ENCODE measurements at regions not wholly inside any gene's neighbourhood (a gene's known extent, or its start where the extent isn't known, plus 50 kb on each side); places are given as distances from the start of the nearest gene placed in this dataset.

DNA sequence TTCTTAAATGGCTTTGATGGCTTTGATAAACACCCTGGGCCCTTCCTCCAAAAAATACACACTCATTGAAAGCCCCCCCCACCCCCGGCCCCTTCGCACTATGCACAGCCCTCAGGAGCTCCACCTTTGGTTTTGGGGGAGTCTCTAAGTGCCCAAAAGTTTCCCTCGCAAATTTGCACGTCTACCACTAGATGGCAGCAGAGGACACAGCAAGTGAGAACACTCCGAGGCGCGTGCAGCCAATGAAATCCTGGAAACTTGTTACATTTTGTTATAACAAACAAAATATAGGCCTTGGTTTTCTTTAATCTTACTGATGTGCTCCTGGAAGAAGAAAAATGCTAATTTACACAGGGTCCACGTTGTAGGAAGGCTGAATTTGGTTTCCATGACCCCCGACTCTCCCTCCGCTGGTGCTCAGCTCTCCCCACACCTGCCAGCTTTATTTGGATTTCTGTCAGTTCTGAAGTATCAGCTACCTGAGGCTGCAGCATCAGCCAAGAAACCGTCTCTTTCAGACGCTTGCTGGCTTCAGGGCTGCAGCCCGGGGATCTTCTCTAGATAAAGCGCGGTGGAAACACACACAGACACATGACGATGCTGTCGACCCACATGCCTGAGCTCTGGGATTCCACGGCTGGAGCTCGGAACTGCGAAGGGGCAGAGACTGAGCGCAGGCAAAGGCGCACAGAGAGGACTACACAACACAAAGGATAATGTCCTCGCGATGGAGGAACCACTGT lies 148.3 kb upstream of the RPS6KA2 start:
- Histone ChIP-seq H2AFZ (ENCODE audit: low read depth, low read length, severe bottlenecking) (no peak overlapping the region), H3K27me3 (ENCODE audit: low read length) (no peaks in the 10 kb centered on the region), H3F3A (ENCODE audit: insufficient read depth) (no peaks in the 10 kb centered on the region), H3K27ac (ENCODE audit: low read depth, low read length) (no peak overlapping the region), H3K36me3 (ENCODE audit: low read length) (no peaks in the 10 kb centered on the region), H3K9me3 (ENCODE audit: insufficient read depth, low read length) (no peaks in the 10 kb centered on the region), H4K20me1 (ENCODE audit: low read depth, low read length) (no peaks in the 10 kb centered on the region), H3K4me2 (ENCODE audit: low read depth, low read length, poor library complexity, severe bottlenecking) (no peak overlapping the region), H3K4me3 (ENCODE audit: insufficient read depth, low read length, poor library complexity, severe bottlenecking) (no peak overlapping the region), H3K79me2 (ENCODE audit: insufficient read depth, low read length) (no peaks in the 10 kb centered on the region), H3K9me2 (replicated peaks; ENCODE audit: insufficient read depth, low read length) (no peaks in the 10 kb centered on the region), H3K9ac (ENCODE audit: low read length) (no peak overlapping the region)
- TF ChIP-seq EZH2phosphoT487 (conservative IDR thresholded peaks at IDR 0.05; ENCODE audit: low read length): no peak
- TF ChIP-seq, protein P1, sequence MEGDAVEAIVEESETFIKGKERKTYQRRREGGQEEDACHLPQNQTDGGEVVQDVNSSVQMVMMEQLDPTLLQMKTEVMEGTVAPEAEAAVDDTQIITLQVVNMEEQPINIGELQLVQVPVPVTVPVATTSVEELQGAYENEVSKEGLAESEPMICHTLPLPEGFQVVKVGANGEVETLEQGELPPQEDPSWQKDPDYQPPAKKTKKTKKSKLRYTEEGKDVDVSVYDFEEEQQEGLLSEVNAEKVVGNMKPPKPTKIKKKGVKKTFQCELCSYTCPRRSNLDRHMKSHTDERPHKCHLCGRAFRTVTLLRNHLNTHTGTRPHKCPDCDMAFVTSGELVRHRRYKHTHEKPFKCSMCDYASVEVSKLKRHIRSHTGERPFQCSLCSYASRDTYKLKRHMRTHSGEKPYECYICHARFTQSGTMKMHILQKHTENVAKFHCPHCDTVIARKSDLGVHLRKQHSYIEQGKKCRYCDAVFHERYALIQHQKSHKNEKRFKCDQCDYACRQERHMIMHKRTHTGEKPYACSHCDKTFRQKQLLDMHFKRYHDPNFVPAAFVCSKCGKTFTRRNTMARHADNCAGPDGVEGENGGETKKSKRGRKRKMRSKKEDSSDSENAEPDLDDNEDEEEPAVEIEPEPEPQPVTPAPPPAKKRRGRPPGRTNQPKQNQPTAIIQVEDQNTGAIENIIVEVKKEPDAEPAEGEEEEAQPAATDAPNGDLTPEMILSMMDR (IDR thresholded peaks at IDR 0.05; ENCODE audit: insufficient read depth, low read length, poor library complexity, severe bottlenecking): peak; percentile 85

DNA sequence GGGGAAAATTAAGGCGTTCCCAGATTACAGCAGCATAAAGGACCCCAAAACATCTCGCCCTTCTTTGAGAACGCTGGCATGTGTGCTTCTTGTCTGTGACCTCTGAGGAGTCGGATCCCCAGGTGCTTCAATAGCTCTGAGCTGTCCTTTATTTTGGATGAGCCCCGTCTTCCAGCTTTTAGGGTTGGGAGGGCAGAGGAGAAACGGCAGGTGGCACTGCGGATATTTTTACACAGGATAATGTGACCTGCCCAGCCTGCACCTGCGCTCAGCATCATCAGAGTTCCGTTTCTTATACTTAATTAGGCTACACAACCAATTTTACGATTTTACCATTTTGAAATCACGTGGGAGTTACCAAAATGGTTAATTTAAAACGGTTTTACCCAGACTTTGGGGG lies 147.7 kb upstream of the RPS6KA2 start:
- no peaks in the 10 kb centered on the region for H4K20me1 ChIP-seq (ENCODE audit: low read depth, low read length)
- H3F3A ChIP-seq (ENCODE audit: insufficient read depth): no peaks in the 10 kb centered on the region
- TF ChIP-seq EZH2phosphoT487 (conservative IDR thresholded peaks at IDR 0.05; ENCODE audit: low read length): no peak
- TF ChIP-seq, protein P1 (IDR thresholded peaks at IDR 0.05; ENCODE audit: insufficient read depth, low read length, poor library complexity, severe bottlenecking): no peak
- H3K9ac ChIP-seq (ENCODE audit: low read length): no peak overlapping the region
- no peaks in the 10 kb centered on the region for H3K9me3 ChIP-seq (ENCODE audit: insufficient read depth, low read length)
- H3K4me2 ChIP-seq (ENCODE audit: low read depth, low read length, poor library complexity, severe bottlenecking): no peak overlapping the region
- no peaks in the 10 kb centered on the region for H3K9me2 ChIP-seq (replicated peaks; ENCODE audit: insufficient read depth, low read length)
- no peak overlapping the region for H2AFZ ChIP-seq (ENCODE audit: low read depth, low read length, severe bottlenecking)
- H3K79me2 ChIP-seq (ENCODE audit: insufficient read depth, low read length): no peaks in the 10 kb centered on the region
- H3K27me3 ChIP-seq (ENCODE audit: low read length): no peaks in the 10 kb centered on the region
- no peak overlapping the region for H3K27ac ChIP-seq (ENCODE audit: low read depth, low read length)
- H3K4me3 ChIP-seq (ENCODE audit: insufficient read depth, low read length, poor library complexity, severe bottlenecking): no peak overlapping the region
- H3K36me3 ChIP-seq (ENCODE audit: low read length): no peaks in the 10 kb centered on the region

GRCh38 chr6:166774292-166774691 lies 147.2 kb upstream of the RPS6KA2 start:
- Histone ChIP-seq H3K79me2 (ENCODE audit: insufficient read depth, low read length) (no peaks in the 10 kb centered on the region), H3K4me2 (ENCODE audit: low read depth, low read length, poor library complexity, severe bottlenecking) (no peak overlapping the region), H2AFZ (ENCODE audit: low read depth, low read length, severe bottlenecking) (no peak overlapping the region), H3F3A (ENCODE audit: insufficient read depth) (no peaks in the 10 kb centered on the region), H3K4me3 (ENCODE audit: insufficient read depth, low read length, poor library complexity, severe bottlenecking) (no peak overlapping the region), H3K27me3 (ENCODE audit: low read length) (no peaks in the 10 kb centered on the region), H4K20me1 (ENCODE audit: low read depth, low read length) (no peaks in the 10 kb centered on the region), H3K9me3 (ENCODE audit: insufficient read depth, low read length) (no peaks in the 10 kb centered on the region), H3K9ac (ENCODE audit: low read length) (no peak overlapping the region), H3K36me3 (ENCODE audit: low read length) (no peaks in the 10 kb centered on the region), H3K9me2 (replicated peaks; ENCODE audit: insufficient read depth, low read length) (no peaks in the 10 kb centered on the region), H3K27ac (ENCODE audit: low read depth, low read length) (no peak overlapping the region)
- TF ChIP-seq EZH2phosphoT487 (conservative IDR thresholded peaks at IDR 0.05; ENCODE audit: low read length): no peak
- TF ChIP-seq, protein P1 (IDR thresholded peaks at IDR 0.05; ENCODE audit: insufficient read depth, low read length, poor library complexity, severe bottlenecking): no peak
